ENCODE measurements at regions not wholly inside any gene's neighbourhood (a gene's known extent, or its start where the extent isn't known, plus 50 kb on each side); places are given as distances from the start of the nearest gene placed in this dataset.

GRCh38 chr14:94969766-94970165 lies 187.6 kb downstream of the DICER1 start:
- TF ChIP-seq PATZ1 (CRISPR knock-in tag; IDR thresholded peaks at IDR 0.05; ENCODE audit: borderline replicate concordance) (no peak), ZFP30 (CRISPR knock-in tag; IDR thresholded peaks at IDR 0.05) (no peak), ZNF565 (CRISPR knock-in tag; conservative IDR thresholded peaks at IDR 0.05; ENCODE audit: low read depth) (no peak), ZNF8 (CRISPR knock-in tag; IDR thresholded peaks at IDR 0.05) (no peak), RARB (CRISPR knock-in tag; IDR thresholded peaks at IDR 0.05) (no peak), TCF4 (CRISPR knock-in tag; IDR thresholded peaks at IDR 0.05; ENCODE audit: borderline replicate concordance) (no peak), ESRRG (CRISPR knock-in tag; IDR thresholded peaks at IDR 0.05) (no peak), ZFP3 (CRISPR knock-in tag; IDR thresholded peaks at IDR 0.05) (no peak), SNAI2 (CRISPR knock-in tag; IDR thresholded peaks at IDR 0.05) (no peak)
